ENCODE measurements at regions not wholly inside any gene's neighbourhood (a gene's known extent, or its start where the extent isn't known, plus 50 kb on each side); places are given as distances from the start of the nearest gene placed in this dataset.

DNA sequence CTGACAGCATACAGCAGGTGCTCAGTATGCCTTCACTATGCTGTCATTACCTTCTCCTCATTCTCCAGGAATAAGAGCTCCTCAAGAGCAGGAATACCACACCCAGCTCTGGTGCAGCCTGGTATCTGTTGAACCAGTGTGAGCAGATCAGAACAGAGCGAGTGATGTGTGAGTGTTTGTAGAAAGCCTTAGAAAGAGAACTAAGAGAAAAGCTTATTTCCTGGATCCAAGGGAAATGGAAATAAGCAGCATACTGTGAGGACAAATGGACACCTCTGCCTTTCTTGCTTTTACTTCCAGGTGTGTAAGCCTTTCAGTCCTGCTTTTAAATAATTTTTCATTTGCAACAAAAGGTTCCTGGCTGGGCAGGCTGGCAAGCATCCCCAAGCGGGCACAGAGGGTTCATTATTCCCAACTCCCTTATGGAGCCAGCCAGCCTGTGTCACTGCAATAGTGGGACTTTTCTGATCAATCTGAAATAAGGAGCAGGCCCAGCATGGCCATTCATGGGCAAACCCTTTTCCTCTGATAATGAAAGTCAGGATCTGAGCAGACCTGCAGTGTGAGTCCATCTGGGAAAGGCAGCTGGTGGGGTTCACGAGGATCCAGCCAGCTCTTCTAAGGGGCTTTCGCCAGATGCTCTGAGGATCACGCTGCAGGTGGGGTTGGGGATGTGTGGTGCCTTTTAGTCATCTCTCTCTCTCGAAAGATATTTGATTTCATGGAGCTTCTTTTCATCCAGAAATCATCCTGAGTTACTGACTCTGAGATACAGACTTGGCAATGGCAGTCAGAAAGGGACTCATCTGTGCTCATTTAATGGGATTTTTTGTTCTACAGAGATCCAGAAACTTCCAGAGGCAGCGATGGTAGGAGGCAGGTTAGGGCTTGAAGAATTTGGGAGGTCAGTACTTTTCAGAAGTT lies 594.9 kb upstream of the CFAP20DC start:
- DNase-seq: no peak

GRCh38 chr3:59641169-59641899 lies 591.5 kb upstream of the CFAP20DC start:
- DNase-seq: no peak

GRCh38 chr3:59632760-59633573 lies 583.1 kb upstream of the CFAP20DC start:
- DNase-seq: no peak

DNA sequence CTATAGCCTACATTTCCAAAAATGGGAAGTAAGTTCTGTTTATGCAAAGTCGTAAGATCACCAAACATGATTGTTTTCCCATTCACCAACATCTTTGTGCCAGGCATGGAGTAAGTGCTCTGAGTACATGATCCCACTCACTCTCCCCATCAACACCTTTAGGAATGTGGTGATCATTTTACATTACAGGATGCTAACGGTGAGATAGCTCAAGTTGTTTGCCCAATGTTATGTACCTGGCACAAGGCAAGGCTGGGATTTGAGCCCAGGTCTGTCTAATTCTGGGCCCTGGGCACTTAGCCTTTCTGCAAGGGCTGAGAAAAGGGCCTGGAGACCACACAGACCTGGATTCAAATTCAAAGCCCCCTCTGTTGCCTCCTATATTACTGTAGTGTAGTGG lies 581.7 kb upstream of the CFAP20DC start:
- no peak for DNase-seq

- no peak for DNase-seq
These were observed 571.2 kb upstream of the CFAP20DC start for GRCh38 chr3:59621037-59621436.

DNA sequence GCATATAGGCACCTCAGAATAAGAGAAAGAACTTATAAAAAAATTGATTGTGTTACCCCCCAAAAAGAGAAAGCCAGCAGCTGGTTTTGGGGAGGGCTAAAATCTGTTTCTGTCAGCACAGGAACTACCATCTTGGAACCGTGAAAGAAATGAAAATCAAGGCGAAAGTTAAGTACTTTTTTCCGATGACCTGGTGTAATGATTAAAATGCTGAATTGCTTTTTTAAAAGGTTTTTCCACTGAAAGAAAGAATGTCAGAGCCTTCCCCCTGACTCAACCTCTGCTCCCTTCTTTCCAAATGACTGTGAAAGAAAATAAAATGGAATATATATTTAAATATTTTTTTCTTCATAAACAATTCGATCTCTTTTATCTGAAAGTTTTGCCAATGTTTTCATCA lies 570.5 kb upstream of the CFAP20DC start:
- no peak for DNase-seq

DNA sequence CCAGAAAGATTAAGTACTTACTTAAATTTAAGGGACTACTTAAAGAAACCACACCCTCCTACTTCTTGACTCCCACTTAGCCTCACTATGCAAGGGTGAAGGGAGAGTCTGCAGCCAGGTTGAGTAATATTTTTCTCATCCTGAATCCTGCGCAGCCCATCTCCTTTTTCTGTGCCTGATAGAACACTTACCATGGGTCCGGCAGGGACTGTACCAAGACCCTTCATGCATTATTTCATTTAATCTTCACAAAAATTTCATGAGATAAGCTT lies 562.6 kb upstream of the CFAP20DC start:
- DNase-seq: peak in 1 of 2 experiments; percentile 67

- peak in 1 of 2 experiments; percentile 65 for DNase-seq
These were observed 562.0 kb upstream of the CFAP20DC start for GRCh38 chr3:59611649-59612443.

- peak in 1 of 2 experiments; percentile 31 for DNase-seq
These were observed 560.0 kb upstream of the CFAP20DC start for GRCh38 chr3:59609657-59610348.

- no peak for DNase-seq
These were observed 558.5 kb upstream of the CFAP20DC start for GRCh38 chr3:59608356-59608755.

DNA sequence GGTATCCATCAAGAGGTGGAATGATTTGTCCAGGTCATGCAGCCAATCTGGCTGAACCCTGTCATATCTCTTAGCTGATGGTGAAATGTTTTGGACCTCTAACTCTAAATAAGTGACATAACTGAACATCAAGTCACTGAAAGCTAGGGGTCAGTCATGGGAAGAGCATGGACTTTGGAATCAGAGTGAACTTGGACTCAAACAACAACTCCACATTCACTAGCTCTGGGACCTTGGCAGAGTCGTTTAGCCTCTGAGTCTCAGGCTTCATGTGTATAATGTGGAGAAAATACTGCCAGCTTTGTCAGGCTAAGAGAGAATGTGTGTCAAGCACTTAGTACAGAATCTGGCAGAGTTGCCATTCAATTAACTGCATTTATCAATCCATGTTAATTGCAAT lies 557.8 kb upstream of the CFAP20DC start:
- peak; percentile 54 to 55 for DNase-seq

DNA sequence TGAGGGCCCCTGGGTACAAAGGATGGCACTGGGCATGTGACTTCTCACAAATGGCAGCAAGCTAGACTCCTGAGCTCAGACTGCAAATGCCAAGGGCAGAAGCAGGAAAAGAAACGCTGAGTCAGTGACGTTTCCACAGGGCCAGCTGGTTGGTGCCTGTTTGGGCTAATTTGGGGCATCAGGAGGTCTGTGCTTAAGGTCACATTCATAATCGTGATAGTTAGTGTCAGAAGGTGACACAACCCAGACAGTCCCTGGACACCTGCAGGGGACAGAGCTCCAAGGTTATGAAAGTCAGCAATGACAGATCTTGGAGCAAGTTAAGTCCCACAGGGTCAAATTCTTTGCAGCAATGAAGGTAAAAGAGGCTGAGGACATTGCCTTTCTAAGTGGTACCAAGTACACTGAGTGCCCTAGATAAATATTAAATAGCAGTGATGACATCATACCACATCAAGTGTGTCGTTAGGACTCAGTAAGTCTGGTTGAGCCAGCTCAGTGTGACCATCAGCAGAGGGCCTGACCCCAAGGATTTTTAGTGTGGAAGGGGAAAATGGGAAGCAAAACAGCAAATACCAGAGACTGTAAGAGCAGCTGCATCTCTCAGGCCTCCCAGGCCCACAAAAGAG lies 556.9 kb upstream of the CFAP20DC start:
- DNase-seq: no peak

- DNase-seq: no peak
These were observed 556.2 kb upstream of the CFAP20DC start for GRCh38 chr3:59605944-59606534.

DNA sequence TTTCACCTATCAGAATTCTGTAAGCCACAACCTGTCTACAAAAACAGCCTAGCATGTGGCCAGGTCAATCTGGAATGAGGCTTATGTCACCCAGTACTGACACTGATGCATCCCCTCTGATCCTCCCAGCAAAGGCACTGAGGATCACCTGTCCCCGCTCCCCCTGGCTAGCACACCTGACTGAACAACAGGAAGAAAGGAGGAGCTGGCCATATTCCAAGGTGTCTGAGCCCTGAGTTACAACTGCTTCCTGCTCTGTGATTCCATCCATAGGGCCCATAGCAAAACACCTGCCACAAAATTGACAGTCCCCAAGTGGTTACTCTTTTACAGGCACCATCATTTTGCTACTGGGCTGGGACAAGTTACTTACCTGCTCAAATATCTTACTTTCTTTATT lies 555.5 kb upstream of the CFAP20DC start:
- no peak for DNase-seq

- DNase-seq: no peak
These were observed 551.7 kb upstream of the CFAP20DC start for GRCh38 chr3:59601486-59601885.

DNA sequence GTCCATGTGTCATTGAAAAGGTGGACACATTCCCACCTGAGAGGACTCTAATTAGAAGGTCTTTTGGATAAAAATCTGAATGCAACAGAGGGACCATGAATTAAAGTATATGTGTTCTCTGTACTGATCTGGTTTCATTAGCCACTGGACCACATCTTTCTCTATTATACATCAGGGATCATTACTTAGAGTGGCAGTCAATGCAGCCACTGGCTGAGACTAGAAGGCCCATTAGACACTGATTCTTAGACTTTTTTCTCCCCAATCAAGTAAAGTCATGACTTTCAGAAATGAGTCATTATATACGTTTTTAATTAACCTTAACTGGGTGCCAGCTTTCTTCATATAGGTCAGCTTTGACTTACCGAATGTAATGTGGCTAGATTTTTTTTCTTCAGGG lies 550.8 kb upstream of the CFAP20DC start:
- DNase-seq: no peak

- DNase-seq: no peak
These were observed 546.9 kb upstream of the CFAP20DC start for GRCh38 chr3:59596741-59597140.

DNA sequence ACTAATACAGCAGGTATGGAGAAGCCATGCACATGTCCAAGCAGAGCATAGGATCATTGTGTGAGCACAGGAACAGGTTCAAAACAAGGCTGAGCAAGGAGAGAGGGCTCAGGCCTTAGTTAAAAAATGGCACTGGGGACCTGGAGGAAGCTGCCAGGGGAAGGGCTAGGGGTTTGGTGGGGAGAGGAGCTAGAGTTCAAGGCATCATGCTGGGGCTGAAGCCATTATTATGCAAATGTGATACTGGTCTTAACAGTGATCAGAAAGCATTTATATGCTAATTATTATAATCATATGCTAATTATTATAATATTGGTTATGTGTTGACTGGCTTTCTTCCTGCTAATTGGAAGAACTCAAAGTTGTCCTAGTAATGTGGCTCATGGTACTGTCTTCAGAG lies 546.0 kb upstream of the CFAP20DC start:
- no peak for DNase-seq

- no peak for DNase-seq
These were observed 543.6 kb upstream of the CFAP20DC start for GRCh38 chr3:59593380-59593779.

DNA sequence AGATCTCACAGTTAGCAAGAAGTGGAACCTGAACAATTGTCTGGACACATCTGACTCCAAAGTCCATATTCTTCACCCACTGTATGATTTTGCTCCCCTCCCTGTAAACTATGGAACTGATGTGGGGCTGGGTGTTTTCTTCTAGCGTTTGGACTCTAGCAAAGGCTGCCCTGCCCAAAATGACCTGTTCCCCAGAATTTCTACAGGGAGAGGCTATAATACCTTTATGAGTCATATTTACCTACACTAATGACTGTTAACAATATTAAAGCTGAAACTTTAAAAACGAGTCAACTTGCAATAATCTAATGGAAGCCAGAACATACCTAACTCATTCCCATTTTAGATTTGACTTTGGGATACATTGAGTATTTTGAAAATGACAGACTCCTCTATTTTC lies 531.2 kb upstream of the CFAP20DC start:
- DNase-seq: no peak

DNA sequence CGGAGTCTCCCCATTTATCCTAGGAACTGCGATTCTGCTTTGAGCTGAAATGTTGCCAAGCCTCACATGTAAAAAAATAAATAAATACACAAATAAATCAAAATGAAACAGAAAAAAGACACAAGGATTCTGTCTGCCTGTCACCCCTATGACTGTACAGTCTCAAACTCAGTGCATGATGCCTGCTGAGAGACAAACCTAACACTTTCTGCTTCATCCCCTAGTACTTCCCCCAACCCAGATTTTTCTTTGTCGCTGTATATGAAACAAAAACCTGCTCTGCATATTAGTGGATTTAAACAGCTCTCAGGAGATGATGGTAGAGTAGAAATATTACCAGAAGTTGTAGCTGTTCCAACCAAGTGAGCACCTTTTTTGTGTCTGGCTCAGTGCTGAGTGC lies 530.7 kb upstream of the CFAP20DC start:
- no peak for DNase-seq

All from AML-193 (cell line).